NCI-H1436 treated with DMSO at 0.1 percent for 48 hours (cell line): ENCODE measurements at regions not wholly inside any gene's neighbourhood (a gene's known extent, or its start where the extent isn't known, plus 50 kb on each side); places are given as distances from the start of the nearest gene placed in this dataset.
"Not testable (repeated sequence)": the region's sequence is repeated elsewhere in the genome, so short reads cannot be mapped to it uniquely, and the experiment has no call there.

Experiments
- DNase-seq: peaks from one replicate; lab custom pipeline; 2025; lab: John Stamatoyannopoulos, UW

- DNase-seq: no peak
These were observed 56.0 kb upstream of the PRSS3 start for GRCh38 chr9:33739398-33739797.

- no peak for DNase-seq
These were observed 55.3 kb upstream of the PRSS3 start for GRCh38 chr9:33740075-33740474.

- not testable (repeated sequence) for DNase-seq
These were observed 54.4 kb upstream of the PRSS3 start for GRCh38 chr9:33740958-33741357.

- DNase-seq: no peak
These were observed 53.3 kb upstream of the PRSS3 start for GRCh38 chr9:33742051-33742450.

GRCh38 chr9:33742519-33742918 is 52.8 kb upstream of the PRSS3 start:
- no peak for DNase-seq
